ELR (cell line): ENCODE measurements at regions not wholly inside any gene's neighbourhood (a gene's known extent, or its start where the extent isn't known, plus 50 kb on each side); places are given as distances from the start of the nearest gene placed in this dataset.

Experiments
- DNase-seq: peaks from one replicate; pipeline ENCODE4 v3.0.0-alpha.2; 2015; ENCODE audit warnings: low read depth

- DNase-seq = no peak
These were observed 983.6 kb downstream of the FLRT2 start for GRCh38 chr14:86513564-86513963.

GRCh38 chr14:86513056-86513455 lies 983.1 kb downstream of the FLRT2 start:
- no peak for DNase-seq

- no peak for DNase-seq
These were observed 980.5 kb downstream of the FLRT2 start for GRCh38 chr14:86510491-86510890.

- DNase-seq = no peak
These were observed 975.9 kb downstream of the FLRT2 start for GRCh38 chr14:86505808-86506207.

DNA sequence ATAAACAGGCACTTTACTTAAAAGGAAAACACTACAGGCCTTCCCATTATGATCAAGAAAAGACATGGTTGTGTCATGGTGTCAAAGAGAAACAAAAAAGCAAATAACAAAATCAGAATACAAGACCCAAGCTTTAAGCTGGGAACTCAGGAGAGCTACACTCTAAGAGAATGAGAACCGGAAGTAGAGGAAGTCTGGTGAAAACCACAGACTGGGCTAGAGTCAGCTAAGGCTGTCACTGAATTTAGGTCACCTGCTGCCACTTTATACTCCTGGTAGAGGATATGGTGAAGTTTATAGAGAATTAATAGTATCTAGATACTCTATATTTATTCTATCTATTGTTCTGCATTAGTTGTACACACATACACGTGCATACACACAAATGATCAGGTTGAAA lies 971.7 kb downstream of the FLRT2 start:
- no peak for DNase-seq

DNA sequence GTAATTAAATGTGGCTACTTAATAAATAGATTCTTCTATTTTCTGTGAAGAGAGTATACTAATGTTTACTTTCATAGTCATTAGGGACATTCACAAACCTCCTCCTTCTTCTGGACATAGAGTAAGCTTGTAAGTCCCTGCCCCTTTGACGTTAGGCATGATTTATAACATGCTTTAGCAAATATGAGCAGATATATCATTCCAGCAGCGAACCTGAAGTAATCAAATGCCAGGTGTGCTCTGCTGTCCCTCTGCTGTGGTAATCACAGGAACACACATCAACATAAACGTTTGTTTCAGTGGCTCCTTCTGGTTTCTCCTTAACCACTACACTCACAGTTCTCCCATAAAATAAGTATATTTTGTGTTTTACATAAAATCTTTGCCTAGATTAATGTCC lies 961.8 kb downstream of the FLRT2 start:
- DNase-seq = no peak

GRCh38 chr14:86481104-86481503 lies 951.2 kb downstream of the FLRT2 start:
- peak; percentile 5 for DNase-seq

- DNase-seq = no peak
These were observed 934.4 kb downstream of the FLRT2 start for GRCh38 chr14:86464341-86464740.

DNA sequence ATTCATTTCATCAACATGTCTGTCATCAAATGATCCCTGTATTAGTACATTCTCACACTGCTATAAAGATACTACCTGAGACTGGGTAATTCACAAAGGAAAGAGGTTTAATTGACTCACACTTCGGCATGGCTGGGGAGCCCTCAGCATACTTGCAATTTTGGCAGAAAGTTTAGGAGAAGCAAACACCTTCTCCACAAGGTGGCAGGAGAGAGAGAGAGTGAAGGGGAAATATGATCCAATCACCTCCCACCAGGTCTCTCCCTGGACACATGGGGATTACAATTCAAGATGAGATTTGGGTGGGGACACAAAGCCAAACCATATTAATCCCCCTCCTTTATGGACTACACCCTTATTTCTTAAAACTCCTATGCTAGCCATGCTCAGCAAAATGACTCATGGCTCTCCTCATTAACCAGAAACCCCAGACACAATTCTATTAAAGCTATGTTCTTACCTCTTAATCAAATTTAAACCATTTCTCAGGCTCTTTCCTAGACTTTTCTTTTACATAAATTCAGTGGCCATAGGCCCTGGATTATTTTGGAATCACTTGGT lies 932.3 kb downstream of the FLRT2 start:
- DNase-seq = peak; percentile 32

DNA sequence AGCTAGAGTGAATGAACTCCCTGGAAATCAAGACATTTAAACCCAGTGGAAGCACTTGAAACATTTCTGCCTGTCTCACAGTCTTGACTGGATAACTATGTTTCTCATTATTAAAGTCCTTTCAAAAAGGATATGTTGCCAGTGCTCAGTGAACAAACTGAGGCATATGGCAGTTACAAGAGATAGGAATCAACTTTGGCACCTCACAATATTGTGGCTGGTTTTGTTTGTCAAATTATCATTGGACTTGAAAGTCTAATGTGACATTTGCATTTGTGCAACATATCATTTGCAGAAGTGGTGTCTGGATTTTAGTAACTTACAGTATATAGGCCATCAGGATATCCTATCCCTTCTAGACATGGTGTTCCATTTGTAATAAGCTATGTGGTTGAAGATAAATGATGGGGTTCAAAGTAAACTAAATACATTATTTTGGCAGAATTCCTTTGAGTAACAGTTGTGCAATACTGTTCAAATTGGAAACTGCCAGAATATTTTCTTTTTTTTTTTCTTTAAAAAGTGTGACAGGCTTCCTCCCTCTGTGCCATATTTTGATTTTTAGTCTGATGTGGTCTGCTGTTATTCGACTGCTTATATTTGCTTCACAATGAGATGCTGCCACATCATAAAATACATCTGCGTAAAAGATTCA lies 927.7 kb downstream of the FLRT2 start:
- DNase-seq = no peak

DNA sequence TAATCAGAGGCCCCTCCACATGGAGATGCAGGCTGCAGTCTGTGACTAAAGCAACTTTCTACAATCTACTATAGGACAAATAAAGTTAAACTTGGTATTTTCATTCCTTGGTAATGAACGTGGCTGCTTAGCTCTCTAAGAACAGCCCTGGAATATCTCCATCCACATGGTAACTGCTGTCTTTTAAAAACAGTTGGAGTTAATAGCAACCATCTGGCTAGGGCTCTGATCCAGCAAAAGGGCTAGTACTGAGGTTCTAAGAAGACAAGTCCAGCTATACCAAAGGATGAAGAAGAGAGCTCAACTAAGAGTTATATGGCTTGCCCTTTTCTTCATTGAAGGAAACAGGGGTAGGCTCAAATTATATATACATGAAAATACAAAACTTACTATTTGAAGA lies 920.1 kb downstream of the FLRT2 start:
- no peak for DNase-seq

GRCh38 chr14:86442135-86442534 lies 912.2 kb downstream of the FLRT2 start:
- DNase-seq = no peak

DNA sequence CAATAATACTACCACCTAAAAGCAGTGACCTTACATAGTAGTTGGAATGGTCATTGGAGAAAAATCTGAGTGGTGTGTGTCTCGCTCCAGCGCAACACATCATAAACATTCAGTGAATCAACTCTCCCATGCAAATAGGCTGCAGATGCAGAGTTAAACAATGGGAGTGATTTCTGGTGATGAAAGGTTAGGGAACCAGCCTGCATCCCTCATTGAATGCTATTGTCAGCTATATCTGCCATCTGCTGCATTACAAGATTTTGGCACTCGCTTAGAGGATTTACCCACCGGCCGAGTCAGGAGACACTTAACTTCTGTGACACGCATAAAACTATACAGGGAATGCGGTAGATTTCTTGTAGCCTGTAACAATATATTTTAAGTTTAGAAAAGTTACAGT lies 900.9 kb downstream of the FLRT2 start:
- no peak for DNase-seq

DNA sequence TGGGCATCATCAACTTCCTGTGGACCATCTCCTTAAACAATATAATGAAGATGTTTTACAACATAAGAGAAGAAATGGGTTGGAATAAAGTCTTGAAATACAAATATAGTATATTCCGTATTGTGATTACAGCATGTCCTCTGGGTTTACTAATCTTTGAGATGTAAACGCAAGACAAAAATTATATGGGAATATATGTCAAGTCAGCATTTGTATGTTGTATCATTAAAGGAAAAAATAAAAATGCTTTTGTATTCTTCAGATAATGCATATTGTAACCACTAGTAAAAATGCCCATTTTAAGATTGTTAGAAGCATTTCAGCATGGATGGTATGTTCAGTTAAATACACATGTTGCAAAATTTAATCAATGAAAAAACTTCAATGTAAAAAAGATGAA lies 893.3 kb downstream of the FLRT2 start:
- no peak for DNase-seq

DNA sequence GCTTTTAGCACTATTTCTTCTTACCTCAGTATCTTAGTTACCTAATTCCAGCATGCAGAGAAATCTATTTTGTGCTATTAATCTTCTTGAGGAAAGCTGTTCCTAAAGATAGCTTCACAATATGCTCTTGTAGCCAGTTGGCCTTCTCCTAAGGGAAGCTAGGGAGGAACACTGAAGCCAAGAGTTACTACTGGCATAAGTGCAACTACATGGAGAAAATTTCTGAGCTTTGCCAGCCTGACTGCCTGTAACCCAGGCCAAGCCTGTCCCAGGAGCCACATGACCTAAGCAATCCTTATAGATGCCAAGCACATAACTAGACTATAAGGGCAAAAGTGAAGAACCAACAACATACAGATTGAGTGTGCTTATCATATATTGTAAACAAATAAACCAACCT lies 890.2 kb downstream of the FLRT2 start:
- no peak for DNase-seq

DNA sequence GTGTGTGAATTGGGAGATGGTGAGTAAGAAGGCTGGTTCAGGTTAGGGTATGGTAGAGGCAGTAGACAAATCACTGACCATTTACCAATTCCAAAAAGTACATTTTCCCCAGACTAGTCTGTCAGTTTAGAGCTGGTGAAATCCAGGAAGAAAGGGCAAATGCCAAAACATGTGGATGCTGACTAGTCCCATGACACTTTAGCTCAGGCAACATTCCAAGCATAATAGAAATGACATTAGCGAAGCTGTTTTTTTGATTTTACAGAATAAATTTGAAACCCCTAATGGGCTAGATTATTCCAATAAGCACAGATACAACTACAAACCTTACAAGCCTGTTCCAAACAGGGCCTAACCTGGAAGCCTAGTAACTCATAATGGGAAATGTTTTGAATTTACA lies 884.2 kb downstream of the FLRT2 start:
- DNase-seq = no peak

DNA sequence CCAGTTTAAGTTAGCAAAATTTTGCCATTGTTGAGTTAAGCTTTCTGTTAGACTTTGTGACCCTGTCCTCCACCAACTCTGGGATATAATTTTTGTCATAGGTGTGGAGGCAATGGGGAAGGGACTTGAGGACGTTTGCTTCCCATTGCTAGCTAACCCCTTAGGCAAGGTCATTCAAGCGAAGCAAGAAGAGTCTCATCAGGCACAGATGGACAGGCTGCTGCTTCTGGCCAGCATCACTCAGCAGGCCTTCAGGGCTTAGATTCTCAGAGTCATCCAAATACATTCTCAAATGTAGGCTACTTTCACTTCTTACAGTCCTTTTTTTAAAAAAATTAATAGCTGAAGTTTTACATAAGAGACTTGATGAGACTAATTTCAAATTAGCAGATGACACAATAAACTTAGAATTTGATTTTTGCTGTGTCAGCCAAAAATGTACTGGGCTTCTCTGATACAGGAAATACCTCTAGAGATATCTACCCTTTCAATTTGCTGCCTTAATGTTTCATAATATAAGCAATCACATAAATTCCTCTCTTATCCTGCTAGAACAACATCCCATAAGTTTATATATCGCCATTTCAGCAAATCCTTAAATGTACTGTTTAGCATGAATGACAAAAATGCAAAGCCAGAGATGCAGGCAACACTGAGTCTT lies 875.2 kb downstream of the FLRT2 start:
- DNase-seq = no peak

- DNase-seq = peak; percentile 2
These were observed 874.5 kb downstream of the FLRT2 start for GRCh38 chr14:86404425-86404824.

DNA sequence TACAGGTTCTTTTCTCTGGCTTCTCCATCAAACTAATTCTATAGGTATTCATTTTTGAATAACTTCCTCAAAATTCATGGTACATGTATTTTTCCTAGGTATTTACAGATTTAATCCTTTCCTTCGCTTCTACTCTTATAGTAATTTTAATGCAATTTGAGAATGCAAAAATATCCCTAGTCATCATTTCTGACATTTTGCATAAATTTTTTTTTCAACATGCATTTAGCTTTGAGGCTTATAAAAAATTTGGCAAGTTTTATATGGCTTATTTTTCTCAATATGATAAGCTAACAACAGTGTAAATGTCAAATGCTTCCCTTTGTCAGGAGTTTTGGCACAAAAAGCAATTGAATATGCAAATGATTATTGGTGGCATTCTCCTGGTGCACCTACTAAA lies 872.6 kb downstream of the FLRT2 start:
- no peak for DNase-seq

DNA sequence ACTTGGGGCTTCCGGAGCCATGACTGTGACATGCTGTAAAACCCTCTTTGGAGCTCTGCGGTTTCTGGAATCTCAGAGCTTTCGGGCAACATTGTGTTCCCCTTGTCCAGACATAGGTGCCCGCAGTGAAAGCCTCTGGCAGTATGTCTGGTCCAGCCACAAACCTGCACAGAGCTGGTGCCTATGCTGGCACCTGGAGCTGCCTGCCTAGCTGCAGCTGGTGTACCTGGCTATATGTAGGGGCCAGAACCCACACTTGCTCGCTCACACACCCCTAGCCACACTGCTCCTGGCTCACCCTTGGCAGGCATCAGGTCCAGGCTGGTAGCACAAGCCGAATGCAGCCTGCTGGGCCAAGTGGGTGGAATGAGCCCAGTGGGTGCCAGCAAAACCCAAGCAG lies 861.1 kb downstream of the FLRT2 start:
- no peak for DNase-seq

DNA sequence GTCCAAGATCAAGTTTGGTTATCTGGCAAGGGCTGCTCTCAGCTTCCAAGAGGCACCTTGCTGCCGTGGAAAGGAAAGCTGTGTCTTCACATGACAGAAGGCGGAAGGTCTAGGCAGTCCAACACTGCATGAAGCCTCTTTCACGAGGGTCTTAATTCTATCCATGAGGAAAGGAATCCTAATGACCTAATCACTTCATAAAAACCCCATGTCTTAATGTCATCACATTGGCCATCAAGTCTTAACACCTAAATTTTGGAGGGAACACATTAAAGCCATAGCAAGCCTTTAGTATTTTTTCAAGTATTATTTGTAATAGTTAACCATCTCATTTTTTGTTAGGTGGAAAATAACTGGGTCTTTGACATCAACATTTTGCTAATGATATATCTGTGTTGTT lies 858.3 kb downstream of the FLRT2 start:
- DNase-seq = no peak

DNA sequence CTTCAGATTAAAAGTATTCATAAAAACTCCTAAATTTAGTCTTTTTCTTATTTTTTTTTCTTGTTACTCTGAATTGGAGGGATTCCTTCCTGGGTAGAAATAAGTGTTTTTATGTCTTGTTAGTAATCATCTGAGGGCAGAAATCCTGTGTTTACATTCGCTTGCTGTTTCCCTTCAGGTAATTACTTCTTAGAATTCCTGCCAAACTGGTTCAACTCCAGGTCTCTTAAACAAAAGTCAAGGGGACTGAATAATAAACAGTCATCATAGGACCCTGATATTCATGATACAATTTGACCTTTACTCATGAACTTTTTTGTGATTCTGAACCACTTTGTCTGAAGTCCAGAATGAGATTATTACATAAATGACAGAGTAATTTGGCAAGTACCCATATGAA lies 843.9 kb downstream of the FLRT2 start:
- DNase-seq = no peak

DNA sequence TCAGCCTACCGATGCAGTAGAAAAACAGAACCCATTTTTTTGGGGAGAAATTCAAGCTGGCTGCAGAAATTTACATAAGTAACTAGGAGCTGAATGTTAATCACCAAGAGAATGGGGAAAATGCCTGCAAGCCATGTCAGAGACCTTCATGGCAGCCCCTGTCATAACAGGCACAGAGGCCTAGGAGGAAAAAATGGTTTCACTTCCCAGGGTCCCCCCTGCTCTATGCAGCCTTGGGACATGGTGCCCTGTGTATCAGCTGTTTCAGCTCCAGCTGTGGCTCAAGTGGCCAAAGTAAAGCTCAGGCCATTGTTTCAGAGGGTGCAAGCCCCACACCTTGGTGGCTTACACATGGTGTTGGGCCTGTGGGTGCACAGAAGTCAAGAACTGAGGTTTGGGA lies 842.5 kb downstream of the FLRT2 start:
- no peak for DNase-seq

GRCh38 chr14:86364634-86365033 lies 834.7 kb downstream of the FLRT2 start:
- no peak for DNase-seq
